ENCODE measurements at regions not wholly inside any gene's neighbourhood (a gene's known extent, or its start where the extent isn't known, plus 50 kb on each side); places are given as distances from the start of the nearest gene placed in this dataset.

DNA sequence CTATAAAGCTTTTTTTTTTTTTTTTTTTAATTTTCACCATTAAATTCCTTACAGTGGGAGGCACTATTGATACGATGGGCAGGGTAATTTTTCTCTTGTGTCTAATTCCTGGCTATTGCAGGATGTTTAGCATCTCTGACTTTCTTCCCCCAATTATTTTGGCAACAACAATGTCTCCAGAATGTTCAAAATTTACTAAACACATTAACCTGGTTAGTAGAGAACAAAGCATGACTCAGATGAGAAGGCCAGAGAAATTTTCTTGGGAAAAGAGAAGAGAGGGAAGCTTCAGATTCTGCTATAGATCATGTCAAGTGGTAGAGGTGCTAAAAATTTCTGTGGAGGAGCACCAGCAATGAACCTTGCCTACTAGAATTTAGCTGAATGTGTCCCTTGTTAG lies 171.5 kb upstream of the PRICKLE1 start:
- TF ChIP-seq, protein P1, sequence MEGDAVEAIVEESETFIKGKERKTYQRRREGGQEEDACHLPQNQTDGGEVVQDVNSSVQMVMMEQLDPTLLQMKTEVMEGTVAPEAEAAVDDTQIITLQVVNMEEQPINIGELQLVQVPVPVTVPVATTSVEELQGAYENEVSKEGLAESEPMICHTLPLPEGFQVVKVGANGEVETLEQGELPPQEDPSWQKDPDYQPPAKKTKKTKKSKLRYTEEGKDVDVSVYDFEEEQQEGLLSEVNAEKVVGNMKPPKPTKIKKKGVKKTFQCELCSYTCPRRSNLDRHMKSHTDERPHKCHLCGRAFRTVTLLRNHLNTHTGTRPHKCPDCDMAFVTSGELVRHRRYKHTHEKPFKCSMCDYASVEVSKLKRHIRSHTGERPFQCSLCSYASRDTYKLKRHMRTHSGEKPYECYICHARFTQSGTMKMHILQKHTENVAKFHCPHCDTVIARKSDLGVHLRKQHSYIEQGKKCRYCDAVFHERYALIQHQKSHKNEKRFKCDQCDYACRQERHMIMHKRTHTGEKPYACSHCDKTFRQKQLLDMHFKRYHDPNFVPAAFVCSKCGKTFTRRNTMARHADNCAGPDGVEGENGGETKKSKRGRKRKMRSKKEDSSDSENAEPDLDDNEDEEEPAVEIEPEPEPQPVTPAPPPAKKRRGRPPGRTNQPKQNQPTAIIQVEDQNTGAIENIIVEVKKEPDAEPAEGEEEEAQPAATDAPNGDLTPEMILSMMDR (IDR thresholded peaks at IDR 0.05), result no peak
- no peaks in the 10 kb centered on the region for H3K36me3 Mint-ChIP-seq (ENCODE audit: unreplicated experiment)
- H3K27ac Mint-ChIP-seq (ENCODE audit: unreplicated experiment), result no peak overlapping the region
- no peak overlapping the region for H3K4me3 Mint-ChIP-seq (ENCODE audit: unreplicated experiment)
- peaks cover 42% of the 10 kb centered on the region for H3K4me1 Mint-ChIP-seq (ENCODE audit: unreplicated experiment)
- DNase-seq (ENCODE audit: extremely low spot score, unreplicated experiment), result no peak
- no peaks in the 10 kb centered on the region for H3K9me3 Mint-ChIP-seq (ENCODE audit: unreplicated experiment)
- H3K27me3 Mint-ChIP-seq (ENCODE audit: unreplicated experiment), result no peaks in the 10 kb centered on the region

DNA sequence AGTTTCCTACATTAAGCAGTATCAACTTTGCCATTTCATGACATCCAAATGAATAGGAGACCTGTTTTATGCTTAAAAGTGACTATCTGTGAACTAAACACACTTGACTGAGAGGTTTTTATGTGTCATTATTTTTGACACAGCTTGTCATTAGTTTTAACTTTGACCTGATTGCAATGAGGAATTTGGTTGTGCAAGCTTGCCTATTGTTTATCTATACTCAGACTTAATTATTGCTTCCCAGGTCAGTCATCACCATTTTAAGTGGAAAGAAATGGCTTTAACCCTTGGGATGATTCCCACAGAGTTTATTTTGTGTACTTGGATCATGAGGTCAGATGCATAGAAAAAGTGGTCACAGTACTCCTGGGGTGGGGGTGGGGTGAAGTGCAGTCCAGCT lies 171.0 kb upstream of the PRICKLE1 start:
- DNase-seq (ENCODE audit: extremely low spot score, unreplicated experiment), result no peak
- no peaks in the 10 kb centered on the region for H3K9me3 Mint-ChIP-seq (ENCODE audit: unreplicated experiment)
- H3K4me3 Mint-ChIP-seq (ENCODE audit: unreplicated experiment), result no peak overlapping the region
- peaks cover 45% of the 10 kb centered on the region for H3K4me1 Mint-ChIP-seq (ENCODE audit: unreplicated experiment)
- TF ChIP-seq, protein P1 (IDR thresholded peaks at IDR 0.05), result no peak
- no peaks in the 10 kb centered on the region for H3K27me3 Mint-ChIP-seq (ENCODE audit: unreplicated experiment)
- no peak overlapping the region for H3K27ac Mint-ChIP-seq (ENCODE audit: unreplicated experiment)
- no peaks in the 10 kb centered on the region for H3K36me3 Mint-ChIP-seq (ENCODE audit: unreplicated experiment)

DNA sequence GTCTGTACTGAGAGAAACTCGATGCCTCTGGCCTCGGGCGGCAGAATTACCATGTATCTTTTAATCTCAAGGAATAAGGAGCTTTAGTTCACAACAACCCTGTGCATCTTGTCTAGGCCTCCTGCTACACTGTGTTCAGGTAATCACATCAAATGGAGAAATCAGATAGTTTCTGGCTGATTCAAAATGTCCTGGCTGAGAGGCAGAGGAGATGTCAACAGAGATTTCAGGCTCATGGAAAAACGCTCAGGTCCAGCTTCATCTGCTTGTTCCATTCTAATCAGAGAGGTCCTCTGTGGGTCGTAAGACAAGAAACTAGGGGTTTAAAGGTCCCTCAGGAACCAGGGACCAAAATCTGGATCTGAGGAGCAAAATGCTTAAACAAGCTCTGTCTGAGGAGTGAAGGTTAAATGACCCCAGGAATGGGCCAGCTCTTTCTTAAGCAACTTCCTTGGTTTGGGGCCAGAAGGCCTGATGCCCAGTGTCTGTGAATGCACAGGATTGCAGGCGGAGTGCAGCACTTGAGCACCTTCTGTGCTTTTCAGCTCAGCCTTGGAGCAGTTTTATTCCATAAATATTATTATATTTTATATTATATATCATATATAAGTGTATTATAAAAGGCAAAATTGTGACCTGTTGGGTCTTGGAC lies 170.2 kb upstream of the PRICKLE1 start:
- no peak for DNase-seq (ENCODE audit: extremely low spot score, unreplicated experiment)
- Mint-ChIP-seq H3K36me3 (ENCODE audit: unreplicated experiment) (no peaks in the 10 kb centered on the region), H3K4me1 (ENCODE audit: unreplicated experiment) (peaks cover 45% of the 10 kb centered on the region), H3K4me3 (ENCODE audit: unreplicated experiment) (no peak overlapping the region), H3K27ac (ENCODE audit: unreplicated experiment) (no peak overlapping the region), H3K9me3 (ENCODE audit: unreplicated experiment) (no peaks in the 10 kb centered on the region), H3K27me3 (ENCODE audit: unreplicated experiment) (no peaks in the 10 kb centered on the region)
- TF ChIP-seq, protein P1 (IDR thresholded peaks at IDR 0.05), result no peak

DNA sequence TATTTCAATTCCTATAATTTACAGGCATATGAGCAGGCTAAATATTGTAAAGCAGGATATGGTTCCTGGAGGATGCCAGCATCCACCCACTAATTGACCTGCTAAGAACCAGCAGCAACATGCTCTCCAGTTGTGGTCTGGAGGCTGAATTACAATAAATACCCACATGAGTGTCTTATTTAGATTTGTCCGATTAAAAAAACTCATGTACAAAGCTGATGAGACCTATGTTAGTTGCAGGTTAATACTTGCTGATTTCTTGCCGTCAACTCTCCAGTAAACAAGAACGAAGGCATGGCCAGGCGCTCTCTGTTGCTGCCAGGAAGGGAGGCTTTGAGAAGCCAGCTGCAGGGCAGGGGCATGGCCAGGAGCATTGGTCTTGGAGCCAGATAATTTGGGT lies 169.3 kb upstream of the PRICKLE1 start:
- DNase-seq (ENCODE audit: extremely low spot score, unreplicated experiment), result no peak
- no peaks in the 10 kb centered on the region for H3K36me3 Mint-ChIP-seq (ENCODE audit: unreplicated experiment)
- H3K9me3 Mint-ChIP-seq (ENCODE audit: unreplicated experiment), result no peaks in the 10 kb centered on the region
- peaks cover 45% of the 10 kb centered on the region for H3K4me1 Mint-ChIP-seq (ENCODE audit: unreplicated experiment)
- no peak overlapping the region for H3K4me3 Mint-ChIP-seq (ENCODE audit: unreplicated experiment)
- no peaks in the 10 kb centered on the region for H3K27me3 Mint-ChIP-seq (ENCODE audit: unreplicated experiment)
- H3K27ac Mint-ChIP-seq (ENCODE audit: unreplicated experiment), result no peak overlapping the region
- TF ChIP-seq, protein P1 (IDR thresholded peaks at IDR 0.05), result no peak

DNA sequence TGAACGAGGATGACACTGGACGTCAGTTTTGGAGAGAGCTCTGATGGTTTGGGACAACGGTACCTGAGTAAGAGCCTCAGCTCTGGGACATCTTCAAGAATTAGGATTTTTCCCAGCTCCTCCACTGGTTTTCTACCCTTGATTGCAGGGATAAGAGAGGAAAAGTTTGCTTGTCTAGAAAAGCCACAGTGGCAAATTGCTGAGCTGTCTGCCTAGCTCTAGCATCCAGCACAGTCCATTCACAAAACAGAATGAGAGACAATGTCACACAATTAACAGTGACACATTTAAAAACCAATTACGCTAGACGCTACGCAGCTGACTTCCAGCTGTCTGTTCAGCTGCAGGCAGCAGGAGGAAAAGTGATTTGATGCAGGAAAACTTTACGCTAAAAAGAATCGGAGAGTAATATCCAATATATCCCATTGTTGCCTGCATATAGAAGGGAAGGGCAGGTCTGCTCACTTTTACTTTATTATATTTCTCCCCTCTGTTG lies 168.1 kb upstream of the PRICKLE1 start:
- Mint-ChIP-seq H3K4me1 (ENCODE audit: unreplicated experiment) (peaks cover 45% of the 10 kb centered on the region), H3K4me3 (ENCODE audit: unreplicated experiment) (no peak overlapping the region), H3K36me3 (ENCODE audit: unreplicated experiment) (no peaks in the 10 kb centered on the region), H3K27ac (ENCODE audit: unreplicated experiment) (peak overlapping the region; percentile 88), H3K27me3 (ENCODE audit: unreplicated experiment) (no peaks in the 10 kb centered on the region), H3K9me3 (ENCODE audit: unreplicated experiment) (no peaks in the 10 kb centered on the region)
- DNase-seq (ENCODE audit: extremely low spot score, unreplicated experiment), result no peak
- TF ChIP-seq, protein P1 (IDR thresholded peaks at IDR 0.05), result no peak

Data from osteocyte (in vitro differentiated cells).